Tibial artery (tissue), 4 donors: ENCODE measurements at regions not wholly inside any gene's neighbourhood (a gene's known extent, or its start where the extent isn't known, plus 50 kb on each side); places are given as distances from the start of the nearest gene placed in this dataset.

Experiments used
- DNase-seq, 2 donors: peaks; one replicate each; pipeline ENCODE4 v3.0.0-alpha.2; 2019
- H3K27ac ChIP-seq, 2 donors: fragments of 200-600 bp; sonication (generic) in 1 of 2; 1 replicate in 1 of 2; 2 replicates in 1 of 2; pipeline ENCODE4 v1.5.1; 2018 to 2019; ENCODE audit warnings: mild to moderate bottlenecking in 1 of 2
- H3K27me3 ChIP-seq, 2 donors: fragments of 200-600 bp; sonication (generic) in 1 of 2; one replicate each; pipeline versions ENCODE4 v1.5.1 to v1.6.0; 2016 to 2019
- H3K36me3 ChIP-seq, 3 donors: fragments of 200-600 bp; sonication (generic) in 2 of 3; one replicate each; pipeline ENCODE4 v1.5.1; 2016 to 2019; ENCODE audit warnings: mild to moderate bottlenecking in 2 of 3
- H3K4me1 ChIP-seq, 4 donors: fragments of 200-600 bp; sonication (generic) in 2 of 4; 1 replicate in 3 of 4; 2 replicates in 1 of 4; pipeline ENCODE4 v1.5.1; 2016 to 2019
- H3K4me3 ChIP-seq, 2 donors: fragments of 200-600 bp; sonication (generic) in 1 of 2; 1 replicate in 1 of 2; 2 replicates in 1 of 2; pipeline ENCODE4 v1.5.1; 2018 to 2019; ENCODE audit warnings: mild to moderate bottlenecking in 2 of 2
- H3K9me3 ChIP-seq, 3 donors: fragments of 200-600 bp; sonication (generic) in 1 of 3; one replicate each; pipeline ENCODE4 v1.5.1; 2016 to 2019
- CTCF ChIP-seq, 2 experiments: fragments of 200-600 bp in 1 of 2; fragments of 450-650 bp in 1 of 2; IDR thresholded peaks; one replicate each; pipeline ENCODE4 v1.5.1; 2017 to 2019; ENCODE audit warnings: antibody characterized with exemption in 2 of 2, mild to moderate bottlenecking in 1 of 2, moderate library complexity in 1 of 2
- intact Hi-C: fragments of 100-400 bp; cut with DNase I; formaldehyde crosslinking; loops from one replicate; pipeline ENCODE4 v1.15.0; 2023; ENCODE audit warnings: low total_unique reads

- DNase-seq = no peak
- TF ChIP-seq CTCF (IDR thresholded peaks at IDR 0.05) = no peak
- intact Hi-C loops = no loop called here
- H3K4me1 ChIP-seq = no peaks in the 10 kb centered on the region
- H3K27me3 ChIP-seq = no peaks in the 10 kb centered on the region
- H3K36me3 ChIP-seq = no peaks in the 10 kb centered on the region
- H3K27ac ChIP-seq = no peak overlapping the region
- no peak overlapping the region for H3K4me3 ChIP-seq
- H3K9me3 ChIP-seq = no peaks in the 10 kb centered on the region
Observed at GRCh38 chr12:91422811-91423692, 240.4 kb upstream of the DCN start.

- Histone ChIP-seq H3K4me1 (no peaks in the 10 kb centered on the region), H3K9me3 (no peaks in the 10 kb centered on the region), H3K36me3 (no peaks in the 10 kb centered on the region), H3K4me3 (no peak overlapping the region), H3K27ac (no peak overlapping the region), H3K27me3 (no peaks in the 10 kb centered on the region)
- intact Hi-C loops = no loop called here
- DNase-seq = no peak
- no peak for TF ChIP-seq CTCF (IDR thresholded peaks at IDR 0.05)
Observed at GRCh38 chr12:91422127-91422526, 239.5 kb upstream of the DCN start.

GRCh38 chr12:91419809-91420208, 237.2 kb upstream of the DCN start:
- no peak for DNase-seq
- H3K4me1 ChIP-seq = no peaks in the 10 kb centered on the region
- intact Hi-C loops = no loop called here
- no peak overlapping the region for H3K4me3 ChIP-seq
- no peaks in the 10 kb centered on the region for H3K9me3 ChIP-seq
- H3K36me3 ChIP-seq = no peaks in the 10 kb centered on the region
- H3K27me3 ChIP-seq = no peaks in the 10 kb centered on the region
- no peak for TF ChIP-seq CTCF (IDR thresholded peaks at IDR 0.05)
- H3K27ac ChIP-seq = no peak overlapping the region

- Histone ChIP-seq H3K27ac (no peak overlapping the region), H3K4me3 (no peak overlapping the region), H3K36me3 (no peaks in the 10 kb centered on the region), H3K4me1 (no peaks in the 10 kb centered on the region), H3K9me3 (no peaks in the 10 kb centered on the region), H3K27me3 (no peaks in the 10 kb centered on the region)
- no peak for TF ChIP-seq CTCF (IDR thresholded peaks at IDR 0.05)
- intact Hi-C loops = no loop called here
- no peak for DNase-seq
Observed at GRCh38 chr12:91418221-91419090, 235.8 kb upstream of the DCN start.

GRCh38 chr12:91417650-91418049, 235.0 kb upstream of the DCN start:
- no peak for DNase-seq
- H3K4me1 ChIP-seq = no peaks in the 10 kb centered on the region

More at GRCh38 chr12:91417650-91418049, 235.0 kb upstream of the DCN start:
- H3K27me3 ChIP-seq = no peaks in the 10 kb centered on the region
- no peak for TF ChIP-seq CTCF (IDR thresholded peaks at IDR 0.05)
- intact Hi-C loops = no loop called here
- H3K27ac ChIP-seq = no peak overlapping the region
- H3K9me3 ChIP-seq = no peaks in the 10 kb centered on the region
- H3K4me3 ChIP-seq = no peak overlapping the region
- no peaks in the 10 kb centered on the region for H3K36me3 ChIP-seq
